ENCODE measurements at regions not wholly inside any gene's neighbourhood (a gene's known extent, or its start where the extent isn't known, plus 50 kb on each side); places are given as distances from the start of the nearest gene placed in this dataset.

GRCh38 chr18:78709261-78709809 lies 270.3 kb upstream of the SALL3 start:
- no peak for FAIRE-seq
- POLR2A ChIA-PET = no interaction called here
- Histone ChIP-seq H3K79me2 (ENCODE audit: insufficient read depth, low read length) (no peaks in the 10 kb centered on the region), H3K27ac (ENCODE audit: extremely low read length, insufficient read depth, low read length) (no peak overlapping the region), H3K4me1 (ENCODE audit: insufficient read depth, low read length) (no peaks in the 10 kb centered on the region), H3K4me2 (ENCODE audit: low read depth, low read length) (no peak overlapping the region), H3K27me3 (ENCODE audit: control insufficient read depth in 1 of 2, insufficient read depth in 2 of 2, low read length in 2 of 2) (no peaks in the 10 kb centered on the region; a peak in 2 of 5 replicates), H4K20me1 (ENCODE audit: insufficient read depth, low read length) (no peaks in the 10 kb centered on the region), H3K4me3 (replicated peaks in 1 of 3; ENCODE audit: insufficient read depth in 1 of 3, low read depth in 2 of 3, low read length in 3 of 3) (no peak overlapping the region), H3K9me3 (ENCODE audit: low read length) (peaks cover 10% of the 10 kb centered on the region), H2AFZ (ENCODE audit: low read length) (no peak overlapping the region), H3K9ac (ENCODE audit: insufficient read depth, low read depth, low read length) (no peak overlapping the region), H3K36me3 (replicated peaks in 1 of 2; ENCODE audit: control insufficient read depth in 1 of 2, insufficient read depth in 2 of 2, low read length in 2 of 2) (no peaks in the 10 kb centered on the region)
- CTCF ChIA-PET (ENCODE audit: low intra/inter-chr PET ratio, low total read pairs) = no interaction called here
- TF ChIP-seq ZNF652 (CRISPR knock-in tag; IDR thresholded peaks at IDR 0.05; ENCODE audit: borderline replicate concordance, low read depth) (no peak), TAF15 (IDR thresholded peaks at IDR 0.05; ENCODE audit: low read depth, low read length, poor library complexity, severe bottlenecking) (no peak), BRCA1 (CRISPR knock-in tag; IDR thresholded peaks at IDR 0.05) (no peak), ZBTB38 (CRISPR knock-in tag; IDR thresholded peaks at IDR 0.05) (no peak), ZNF670 (CRISPR knock-in tag; IDR thresholded peaks at IDR 0.05; ENCODE audit: borderline replicate concordance) (no peak), ZNF589 (CRISPR knock-in tag; conservative IDR thresholded peaks at IDR 0.05) (no peak), NR2F6 (IDR thresholded peaks at IDR 0.05) (no peak), NR2F6 (CRISPR knock-in tag; IDR thresholded peaks at IDR 0.05) (no peak), CEBPG (CRISPR knock-in tag; IDR thresholded peaks at IDR 0.05) (no peak), SIX4 (CRISPR knock-in tag; IDR thresholded peaks at IDR 0.05) (no peak), CSRNP2 (CRISPR knock-in tag; conservative IDR thresholded peaks at IDR 0.05; ENCODE audit: low read depth) (no peak), YY1 (IDR thresholded peaks at IDR 0.05; ENCODE audit: insufficient read depth, insufficient replicate concordance, low read depth, low read length) (no peak), U2AF1 (optimal IDR thresholded peaks at IDR 0.05; ENCODE audit: low read depth, low read length) (no peak), SP5 (CRISPR knock-in tag; IDR thresholded peaks at IDR 0.05; ENCODE audit: borderline replicate concordance, low read depth) (no peak)
- TF ChIP-seq, protein P1, sequence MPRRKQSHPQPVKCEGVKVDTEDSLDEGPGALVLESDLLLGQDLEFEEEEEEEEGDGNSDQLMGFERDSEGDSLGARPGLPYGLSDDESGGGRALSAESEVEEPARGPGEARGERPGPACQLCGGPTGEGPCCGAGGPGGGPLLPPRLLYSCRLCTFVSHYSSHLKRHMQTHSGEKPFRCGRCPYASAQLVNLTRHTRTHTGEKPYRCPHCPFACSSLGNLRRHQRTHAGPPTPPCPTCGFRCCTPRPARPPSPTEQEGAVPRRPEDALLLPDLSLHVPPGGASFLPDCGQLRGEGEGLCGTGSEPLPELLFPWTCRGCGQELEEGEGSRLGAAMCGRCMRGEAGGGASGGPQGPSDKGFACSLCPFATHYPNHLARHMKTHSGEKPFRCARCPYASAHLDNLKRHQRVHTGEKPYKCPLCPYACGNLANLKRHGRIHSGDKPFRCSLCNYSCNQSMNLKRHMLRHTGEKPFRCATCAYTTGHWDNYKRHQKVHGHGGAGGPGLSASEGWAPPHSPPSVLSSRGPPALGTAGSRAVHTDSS (CRISPR knock-in tag; conservative IDR thresholded peaks at IDR 0.05) = no peak
- TF ChIP-seq, protein P2, sequence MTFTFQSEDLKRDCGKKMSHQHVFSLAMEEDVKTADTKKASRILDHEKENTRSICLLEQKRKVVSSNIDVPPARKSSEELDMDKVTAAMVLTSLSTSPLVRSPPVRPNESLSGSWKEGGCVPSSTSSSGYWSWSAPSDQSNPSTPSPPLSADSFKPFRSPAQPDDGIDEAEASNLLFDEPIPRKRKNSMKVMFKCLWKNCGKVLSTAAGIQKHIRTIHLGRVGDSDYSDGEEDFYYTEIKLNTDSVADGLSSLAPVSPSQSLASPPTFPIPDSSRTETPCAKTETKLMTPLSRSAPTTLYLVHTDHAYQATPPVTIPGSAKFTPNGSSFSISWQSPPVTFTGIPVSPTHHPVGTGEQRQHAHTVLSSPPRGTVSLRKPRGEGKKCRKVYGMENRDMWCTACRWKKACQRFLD (CRISPR knock-in tag; IDR thresholded peaks at IDR 0.05; ENCODE audit: borderline replicate concordance) = no peak
- TF ChIP-seq, protein P3, sequence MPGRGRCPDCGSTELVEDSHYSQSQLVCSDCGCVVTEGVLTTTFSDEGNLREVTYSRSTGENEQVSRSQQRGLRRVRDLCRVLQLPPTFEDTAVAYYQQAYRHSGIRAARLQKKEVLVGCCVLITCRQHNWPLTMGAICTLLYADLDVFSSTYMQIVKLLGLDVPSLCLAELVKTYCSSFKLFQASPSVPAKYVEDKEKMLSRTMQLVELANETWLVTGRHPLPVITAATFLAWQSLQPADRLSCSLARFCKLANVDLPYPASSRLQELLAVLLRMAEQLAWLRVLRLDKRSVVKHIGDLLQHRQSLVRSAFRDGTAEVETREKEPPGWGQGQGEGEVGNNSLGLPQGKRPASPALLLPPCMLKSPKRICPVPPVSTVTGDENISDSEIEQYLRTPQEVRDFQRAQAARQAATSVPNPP (CRISPR knock-in tag; IDR thresholded peaks at IDR 0.05) = no peak
- TF ChIP-seq, protein P4, sequence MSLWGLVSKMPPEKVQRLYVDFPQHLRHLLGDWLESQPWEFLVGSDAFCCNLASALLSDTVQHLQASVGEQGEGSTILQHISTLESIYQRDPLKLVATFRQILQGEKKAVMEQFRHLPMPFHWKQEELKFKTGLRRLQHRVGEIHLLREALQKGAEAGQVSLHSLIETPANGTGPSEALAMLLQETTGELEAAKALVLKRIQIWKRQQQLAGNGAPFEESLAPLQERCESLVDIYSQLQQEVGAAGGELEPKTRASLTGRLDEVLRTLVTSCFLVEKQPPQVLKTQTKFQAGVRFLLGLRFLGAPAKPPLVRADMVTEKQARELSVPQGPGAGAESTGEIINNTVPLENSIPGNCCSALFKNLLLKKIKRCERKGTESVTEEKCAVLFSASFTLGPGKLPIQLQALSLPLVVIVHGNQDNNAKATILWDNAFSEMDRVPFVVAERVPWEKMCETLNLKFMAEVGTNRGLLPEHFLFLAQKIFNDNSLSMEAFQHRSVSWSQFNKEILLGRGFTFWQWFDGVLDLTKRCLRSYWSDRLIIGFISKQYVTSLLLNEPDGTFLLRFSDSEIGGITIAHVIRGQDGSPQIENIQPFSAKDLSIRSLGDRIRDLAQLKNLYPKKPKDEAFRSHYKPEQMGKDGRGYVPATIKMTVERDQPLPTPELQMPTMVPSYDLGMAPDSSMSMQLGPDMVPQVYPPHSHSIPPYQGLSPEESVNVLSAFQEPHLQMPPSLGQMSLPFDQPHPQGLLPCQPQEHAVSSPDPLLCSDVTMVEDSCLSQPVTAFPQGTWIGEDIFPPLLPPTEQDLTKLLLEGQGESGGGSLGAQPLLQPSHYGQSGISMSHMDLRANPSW (CRISPR knock-in tag; IDR thresholded peaks at IDR 0.05; ENCODE audit: borderline replicate concordance) = no peak
- no peak for ATAC-seq
- intact Hi-C loops (cut with micrococcal nuclease; ENCODE audit: unreplicated experiment) = no loop called here
- BruUV-seq (replicated peaks) = no TSS peak
- in situ Hi-C loops (cut with HindIII; ENCODE audit: extremely low pct_ligation_motif_present, low pct_unique_long_range_greater_than_20kb) = no loop called here
- 4% methylated on average over 7 of the region's 8 CpGs for WGBS (ENCODE audit: low lambda C conversion rate)
- DNase-seq (ENCODE audit: low spot score) = no peak

Data from HepG2 (cell line).